ENCODE measurements at regions not wholly inside any gene's neighbourhood (a gene's known extent, or its start where the extent isn't known, plus 50 kb on each side); places are given as distances from the start of the nearest gene placed in this dataset.
"Not testable (repeated sequence)": the region's sequence is repeated elsewhere in the genome, so short reads cannot be mapped to it uniquely, and the experiment has no call there.

DNA sequence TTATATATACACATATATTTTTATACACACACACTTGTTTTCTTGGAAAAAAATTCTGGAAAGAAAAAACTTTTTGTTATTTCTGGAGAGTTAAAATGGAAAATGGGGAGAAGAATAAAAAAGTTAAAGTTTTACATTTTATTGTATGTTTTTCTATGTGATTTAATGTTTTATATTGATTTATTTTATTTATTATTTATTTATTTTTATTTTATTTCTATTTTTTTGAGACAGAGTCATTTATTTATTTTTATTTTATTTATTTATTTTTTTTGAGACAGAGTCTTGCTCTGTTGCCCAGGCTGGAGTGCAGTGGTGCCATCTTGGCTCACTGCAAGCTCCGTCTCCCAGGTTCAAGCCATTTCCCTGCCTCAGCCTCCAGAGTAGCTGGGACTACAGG lies 307.0 kb upstream of the FAM98A start:
- not testable (repeated sequence) for DNase-seq

DNA sequence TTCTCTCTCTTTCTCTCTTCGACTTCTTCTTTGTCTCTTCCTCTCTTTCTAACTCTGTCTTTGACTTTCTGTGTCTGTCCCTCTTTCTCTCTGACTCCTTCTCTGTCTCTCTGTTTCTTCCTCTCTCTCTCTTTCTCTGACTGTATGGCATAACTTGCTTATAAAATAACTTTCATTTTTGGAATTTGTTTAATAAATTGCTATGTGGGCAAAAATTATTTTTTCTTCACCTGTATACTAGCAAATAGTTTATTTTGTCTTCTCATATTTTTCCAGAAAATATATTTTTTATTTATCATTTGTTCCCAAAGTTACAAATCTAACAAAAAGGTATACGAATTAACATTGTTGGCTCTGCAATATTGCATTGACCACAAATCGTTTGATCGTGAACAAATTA lies 305.7 kb upstream of the FAM98A start:
- no peak for DNase-seq

DNA sequence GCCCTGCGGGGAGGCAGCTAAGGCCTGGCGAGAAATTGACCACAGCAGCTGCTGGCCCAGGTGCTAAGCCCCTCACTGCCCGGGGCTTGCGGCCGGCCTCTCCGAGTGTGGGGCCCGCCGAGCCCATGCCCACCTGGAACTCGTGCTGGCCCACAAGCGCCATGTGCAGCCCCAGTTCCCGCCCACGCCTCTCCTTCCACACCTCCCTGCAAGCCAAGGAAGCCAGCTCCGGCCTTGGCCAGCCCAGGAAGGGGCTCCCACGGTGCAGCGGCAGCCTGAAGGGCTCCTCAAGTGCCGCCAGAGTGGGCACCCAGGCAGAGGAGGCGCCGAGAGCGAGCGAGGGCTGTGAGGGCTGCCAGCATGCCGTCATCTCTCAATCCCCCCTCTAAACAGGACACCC lies 304.6 kb upstream of the FAM98A start:
- DNase-seq = no peak

DNA sequence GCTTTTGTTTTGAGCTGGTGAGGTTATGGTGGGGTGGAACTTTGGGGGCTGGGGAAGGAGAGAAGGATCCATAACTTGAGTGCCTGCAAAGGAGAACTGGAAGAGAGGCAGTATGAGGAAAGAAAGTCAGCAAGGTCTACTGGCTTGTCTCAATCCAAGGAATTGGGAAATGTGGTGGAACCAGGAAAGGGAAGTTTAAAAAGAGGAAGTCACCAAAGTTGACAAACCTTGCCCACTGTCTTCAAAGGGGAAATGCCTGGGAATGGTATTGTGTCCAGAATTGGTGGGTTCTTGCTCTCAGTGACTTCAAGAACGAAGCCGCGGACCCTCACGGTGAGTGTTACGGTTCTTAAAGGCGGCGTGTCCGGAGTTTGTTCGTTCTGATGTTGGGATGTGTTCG lies 304.1 kb upstream of the FAM98A start:
- DNase-seq = no peak

DNA sequence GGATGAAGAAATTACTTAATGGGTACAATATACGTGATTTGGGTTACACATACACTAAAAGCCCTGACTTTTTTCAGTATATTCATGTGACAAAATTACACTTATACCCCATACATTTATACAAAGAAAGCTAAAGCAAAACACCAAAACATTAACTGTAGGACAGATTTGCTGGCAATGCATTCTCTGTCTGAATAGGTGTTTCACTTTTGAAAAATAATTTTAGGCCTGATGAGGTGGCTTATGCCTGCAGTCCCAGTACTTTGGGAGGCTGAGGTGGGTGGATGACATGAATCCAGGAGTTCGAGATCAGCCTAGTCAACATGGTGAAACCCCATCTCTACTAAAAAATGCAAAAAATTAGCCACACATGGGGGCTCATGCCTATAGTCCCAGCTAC lies 301.5 kb upstream of the FAM98A start:
- DNase-seq = no peak

DNA sequence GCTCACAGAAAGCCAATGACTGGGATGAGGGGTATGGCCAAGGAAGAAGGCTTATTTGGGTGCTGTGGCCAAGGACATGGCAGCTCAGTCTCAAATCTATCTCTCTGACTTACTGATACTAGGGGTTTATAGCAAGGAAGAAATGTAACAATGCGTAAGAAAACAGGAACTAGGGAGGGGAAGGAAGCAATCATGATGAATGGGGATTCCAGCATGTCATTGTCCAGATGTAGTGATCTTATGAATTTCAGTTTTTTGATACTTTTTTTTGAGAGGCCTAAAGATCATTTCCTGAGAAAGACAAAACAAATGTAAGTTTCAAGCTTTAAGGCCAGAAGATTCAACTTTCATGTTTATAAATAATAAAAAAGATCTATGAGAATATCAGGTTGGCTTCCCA lies 298.6 kb upstream of the FAM98A start:
- no peak for DNase-seq

DNA sequence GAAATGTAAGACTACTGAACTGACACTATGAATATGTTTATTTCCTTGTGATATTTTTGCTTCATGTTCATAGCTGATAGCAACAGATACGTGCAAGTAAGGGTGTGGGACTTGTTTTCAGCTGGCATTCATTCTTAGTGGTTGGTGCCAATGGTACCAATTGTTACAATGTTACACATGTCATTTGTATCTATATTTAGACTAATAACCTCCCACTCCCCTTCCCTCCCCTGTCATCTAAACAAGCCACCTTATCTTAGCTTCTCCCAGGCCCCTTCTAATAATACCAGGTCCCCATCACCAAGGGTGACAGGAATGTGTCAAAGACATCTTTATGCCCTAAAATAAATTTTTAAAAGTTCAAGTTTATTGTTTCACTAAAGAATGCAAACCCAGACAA lies 294.7 kb upstream of the FAM98A start:
- DNase-seq = no peak

DNA sequence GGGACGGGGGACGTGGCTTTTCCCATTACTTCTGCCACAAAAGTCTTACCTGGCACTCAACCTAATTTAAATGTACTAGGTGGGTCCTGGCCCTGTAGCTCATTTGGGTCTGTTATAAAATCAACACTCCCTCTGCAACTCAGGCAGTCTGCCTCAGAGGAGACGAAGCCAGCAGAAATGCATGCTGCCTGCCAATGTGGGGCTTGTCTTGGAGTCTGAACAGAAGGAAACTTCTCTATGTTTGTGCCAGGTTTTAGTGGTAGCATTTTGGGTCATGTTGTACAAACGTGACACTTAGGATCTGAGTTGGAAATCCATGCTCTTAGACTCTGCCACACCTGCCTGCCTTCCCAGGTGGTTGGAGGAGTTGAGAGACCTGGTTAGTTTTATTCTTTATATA lies 292.5 kb upstream of the FAM98A start:
- no peak for DNase-seq

DNA sequence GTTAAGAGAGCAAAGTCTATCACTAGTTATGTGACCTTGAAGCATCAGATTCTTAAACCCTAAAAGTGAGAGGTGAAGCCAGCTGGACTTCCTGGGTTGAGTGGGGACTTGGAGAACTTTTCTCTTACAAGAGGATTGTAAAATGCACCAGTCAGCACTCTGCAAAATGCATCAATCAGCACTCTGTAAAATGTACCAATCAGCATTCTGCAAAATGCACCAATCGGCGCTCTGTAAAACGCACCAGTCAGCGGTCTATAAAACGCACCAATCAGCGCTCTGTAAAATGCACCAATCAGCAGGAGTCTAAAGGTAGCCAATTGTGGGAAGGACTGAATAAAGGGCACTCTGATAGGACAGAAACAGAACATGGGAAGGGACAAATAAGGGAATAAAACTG lies 291.6 kb upstream of the FAM98A start:
- DNase-seq = no peak

DNA sequence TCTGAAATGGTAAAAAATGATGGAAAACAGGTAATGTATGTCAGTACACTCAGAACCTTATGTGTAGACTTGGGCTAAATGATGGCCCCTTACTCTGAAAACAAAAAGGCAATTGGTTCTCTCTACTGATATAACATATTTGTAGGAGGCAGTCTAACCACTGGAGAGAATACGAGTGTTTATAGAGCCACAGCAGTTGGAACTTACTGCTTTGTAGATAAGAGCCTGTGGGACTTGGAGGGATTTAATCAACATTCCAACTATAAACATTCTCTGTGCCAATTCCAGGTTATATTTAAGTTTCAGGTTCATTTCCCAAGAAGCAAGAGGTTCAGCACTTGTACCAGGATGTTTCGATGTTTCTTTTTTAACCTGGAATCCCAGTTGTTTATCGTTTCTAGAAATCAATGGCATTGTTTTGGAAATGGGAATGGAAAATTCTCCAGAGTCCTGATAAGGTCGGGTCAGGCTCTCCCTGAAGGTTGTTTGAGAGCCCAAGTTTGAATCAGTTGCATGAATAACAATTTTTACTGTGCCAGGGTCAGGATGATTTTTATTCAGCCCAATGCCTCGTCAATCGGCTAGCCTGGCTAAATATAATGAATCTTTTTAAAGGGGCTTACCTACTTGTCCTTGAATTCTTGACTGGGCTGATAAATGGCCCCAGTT lies 278.4 kb upstream of the FAM98A start:
- DNase-seq = no peak

DNA sequence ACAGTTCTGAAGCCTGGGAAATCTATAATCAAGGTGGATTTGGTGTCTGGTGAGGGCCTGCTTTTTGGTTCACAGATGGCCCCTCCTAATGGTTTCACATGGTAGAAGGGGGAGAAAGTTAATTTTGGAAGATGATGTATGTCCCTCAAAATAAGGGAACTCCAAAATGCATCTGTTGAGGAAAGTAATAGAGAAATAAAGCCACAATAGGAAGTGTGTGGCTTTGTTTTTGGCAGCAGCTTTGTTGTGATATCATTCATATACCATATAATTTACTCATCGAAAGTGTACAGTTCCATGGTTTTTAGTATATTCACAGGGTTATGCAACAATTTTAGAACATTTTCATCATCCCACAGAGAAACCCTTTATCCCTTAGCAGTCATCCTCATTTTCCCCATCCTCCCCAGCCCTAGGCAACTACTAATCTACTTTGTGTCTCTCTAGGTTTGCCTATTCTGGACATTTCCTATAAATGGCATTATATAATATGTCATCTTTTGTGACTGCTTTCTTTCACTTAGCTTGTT lies 274.0 kb upstream of the FAM98A start:
- DNase-seq = no peak

DNA sequence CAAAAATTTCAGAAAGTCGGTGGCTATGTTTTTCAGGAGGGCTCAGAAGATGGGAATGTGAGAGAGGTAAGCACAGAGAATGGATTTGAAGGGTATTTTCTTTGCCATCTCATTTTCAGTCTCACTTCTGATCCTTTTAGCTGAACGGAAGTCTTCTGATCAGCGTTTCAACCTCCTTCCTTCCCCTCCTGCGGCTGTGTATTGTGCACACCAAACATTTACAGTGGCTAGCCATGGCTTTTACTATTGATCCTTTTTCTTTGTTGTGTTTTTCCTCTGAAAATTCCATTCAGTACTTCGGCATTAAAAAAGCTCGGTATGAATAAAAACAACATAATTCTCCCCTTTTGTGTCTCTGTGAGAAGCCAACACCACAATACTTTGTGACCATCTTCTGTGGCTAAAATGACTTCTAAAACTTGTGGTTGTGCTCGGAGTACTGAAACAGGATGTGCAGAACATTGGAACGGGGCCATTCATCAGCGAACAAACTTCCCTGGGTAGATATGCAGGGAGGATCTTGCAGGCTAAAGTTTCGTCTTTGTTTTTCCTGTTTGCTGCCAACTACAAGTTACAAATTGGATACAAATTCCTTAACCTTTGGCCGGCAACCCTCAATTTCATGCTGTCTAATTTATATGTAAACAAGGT lies 260.8 kb upstream of the FAM98A start:
- DNase-seq = no peak

DNA sequence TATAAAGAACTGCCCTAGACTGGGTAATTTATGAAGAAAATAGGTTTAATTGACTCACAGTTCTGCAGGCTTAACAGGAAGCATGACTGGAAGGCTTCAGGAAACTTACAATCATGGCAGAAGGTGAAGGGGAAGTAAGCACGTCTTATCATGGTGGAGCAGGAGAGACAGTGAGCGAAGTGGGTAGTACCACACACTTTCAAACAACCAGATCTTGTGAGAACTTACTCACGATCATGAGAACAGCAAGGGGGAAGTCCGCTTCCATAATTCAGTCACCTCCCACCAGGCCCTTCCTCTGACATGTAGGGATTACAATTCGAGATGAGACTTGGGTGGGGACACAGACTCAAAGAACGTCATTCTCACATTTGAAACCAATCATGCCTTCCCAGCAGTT lies 260.1 kb upstream of the FAM98A start:
- DNase-seq = no peak

DNA sequence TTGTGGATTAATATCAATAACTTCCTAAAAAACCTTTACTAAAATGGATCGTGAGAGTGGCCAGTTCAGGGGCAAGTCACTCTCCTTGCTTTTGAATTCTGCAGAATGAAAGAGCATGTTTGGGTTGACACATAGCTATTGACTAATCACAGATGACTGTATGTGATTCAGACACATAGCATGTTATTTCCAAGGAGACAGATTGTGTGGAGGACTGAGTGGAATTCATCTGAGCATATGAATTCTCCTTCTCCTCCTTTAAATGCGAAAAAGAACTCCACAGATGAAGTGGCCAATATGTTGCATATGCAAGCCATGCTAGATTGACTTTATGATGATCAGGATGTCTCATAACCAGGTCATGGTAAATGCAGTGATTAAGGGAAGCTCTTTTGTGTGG lies 249.4 kb upstream of the FAM98A start:
- DNase-seq = no peak

DNA sequence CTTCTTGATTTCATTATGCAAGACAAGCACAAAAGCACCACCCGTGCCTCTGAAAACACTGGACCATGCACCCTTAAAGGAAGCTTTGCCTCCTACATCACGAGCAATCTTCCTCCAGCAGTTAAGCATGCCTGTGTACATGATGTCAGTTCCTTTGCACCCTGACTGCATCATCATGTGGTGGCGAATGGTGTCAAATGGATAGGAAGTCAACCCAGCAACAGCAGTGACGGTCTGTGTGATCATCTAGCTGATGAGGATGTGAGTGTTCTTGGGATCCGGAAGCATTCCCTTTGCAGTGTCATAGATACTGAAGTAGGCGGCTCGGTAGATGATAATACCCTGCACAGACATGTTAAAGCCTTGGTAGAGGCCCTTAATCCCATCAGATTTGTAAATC lies 240.7 kb upstream of the FAM98A start:
- no peak for DNase-seq

DNA sequence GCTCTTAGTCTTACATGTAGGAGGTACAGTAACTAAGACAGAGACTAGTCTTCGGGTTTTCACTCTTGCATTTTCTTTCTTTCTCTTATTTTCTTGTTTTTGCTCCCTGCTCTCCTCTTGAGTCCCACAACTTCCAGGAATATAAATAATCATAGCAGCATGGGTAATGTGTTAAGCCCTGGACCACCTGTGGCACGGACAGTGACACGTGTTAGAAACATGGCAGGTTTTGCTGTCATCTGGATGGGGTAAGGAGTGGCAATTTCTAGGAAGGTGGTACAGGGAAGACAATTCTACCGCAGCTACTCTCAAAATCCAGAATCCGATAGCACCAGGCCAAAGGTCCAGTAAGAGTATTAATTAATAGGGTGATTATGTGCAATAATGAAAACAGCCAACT lies 237.5 kb upstream of the FAM98A start:
- DNase-seq = no peak

DNA sequence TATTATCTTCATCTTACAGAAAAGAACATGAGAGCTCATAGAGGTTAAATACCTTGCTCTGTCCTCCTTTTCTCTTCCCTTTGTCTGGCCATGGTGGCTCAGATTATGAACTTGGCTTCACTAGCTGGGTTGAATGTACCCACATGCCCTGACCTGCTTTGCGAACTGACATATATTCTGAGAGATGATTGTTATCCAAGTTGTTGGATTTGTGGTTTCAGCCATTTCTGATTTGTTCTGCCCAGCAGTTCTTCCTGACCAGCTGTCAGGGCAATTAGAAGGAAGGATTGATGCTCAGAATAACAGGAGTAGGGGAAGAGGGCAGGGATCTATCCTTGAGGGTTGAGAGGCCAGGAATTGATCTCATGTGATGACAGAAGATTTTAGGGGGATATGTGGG lies 236.8 kb upstream of the FAM98A start:
- DNase-seq = no peak

DNA sequence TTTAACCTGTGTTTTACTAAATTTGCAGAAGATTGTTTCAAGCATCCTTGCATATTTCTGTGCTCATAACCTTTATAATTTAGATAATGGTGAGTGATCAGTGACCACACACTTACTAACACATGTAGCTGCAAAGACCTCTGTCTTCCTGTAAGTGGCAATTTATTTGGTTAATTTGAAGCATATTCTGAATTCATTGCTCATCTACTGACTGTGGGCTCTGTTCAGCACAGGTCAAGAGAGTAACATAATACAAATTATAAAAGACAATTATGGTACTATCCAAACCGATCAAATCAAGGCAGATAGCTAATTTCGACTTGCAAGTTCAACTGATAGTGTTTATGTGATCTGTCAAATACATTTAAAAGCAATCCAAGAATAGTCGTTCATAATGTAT lies 223.9 kb upstream of the FAM98A start:
- no peak for DNase-seq

DNA sequence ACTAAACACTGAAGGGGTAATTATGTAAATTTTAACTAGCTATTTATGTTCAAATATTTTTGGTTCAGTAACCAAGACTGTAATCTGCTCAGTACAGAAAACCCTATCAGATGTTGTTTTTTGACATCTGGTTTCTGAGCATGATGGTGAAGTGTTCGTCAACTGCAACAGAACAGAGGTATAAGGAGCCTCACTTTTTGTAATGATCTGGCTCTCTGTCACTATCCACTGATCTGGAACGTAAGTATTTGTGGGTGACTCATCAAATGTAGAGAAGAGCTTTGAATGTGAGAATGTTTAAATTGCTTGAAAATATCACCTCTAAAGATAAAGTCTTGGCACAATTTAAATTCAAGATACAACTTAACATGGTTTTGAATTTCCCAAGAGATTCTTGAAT lies 213.6 kb upstream of the FAM98A start:
- no peak for DNase-seq

DNA sequence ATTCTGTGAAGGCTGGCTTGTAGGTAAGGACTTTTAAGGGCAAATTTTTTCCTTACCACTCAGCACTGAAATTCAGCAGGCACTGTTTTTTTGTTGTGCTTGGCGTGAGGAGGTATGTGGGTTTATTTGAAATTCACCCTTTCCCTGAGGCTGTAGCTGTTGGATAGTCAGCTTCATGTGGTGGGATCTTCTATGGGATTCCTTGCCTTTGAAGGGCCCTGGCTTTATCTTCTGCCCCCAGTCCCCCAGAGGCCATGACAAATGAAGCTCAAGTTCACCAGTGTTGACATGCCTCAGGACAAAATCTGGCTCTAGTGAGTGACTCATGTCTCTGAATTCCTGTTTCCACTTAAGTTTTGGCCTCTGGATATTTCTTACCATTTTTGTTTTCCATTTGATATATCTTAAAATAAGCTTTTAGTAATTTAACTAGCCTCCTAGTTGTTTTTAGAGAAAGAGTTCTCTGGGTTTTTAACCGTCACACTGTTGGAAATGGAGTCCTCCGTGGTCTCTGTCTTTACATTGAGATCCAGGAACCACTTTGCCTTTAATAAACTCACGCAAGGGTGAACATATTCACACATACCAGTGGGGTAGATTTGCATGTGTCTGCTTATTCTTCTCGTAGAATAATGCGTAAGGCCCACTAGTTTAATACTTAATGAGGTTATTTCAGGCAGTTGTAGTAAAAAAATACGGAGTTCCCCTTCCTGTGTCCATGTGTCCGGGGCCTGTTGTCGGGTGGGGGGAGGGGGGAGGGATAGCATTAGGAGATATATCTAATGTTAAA lies 211.1 kb upstream of the FAM98A start:
- no peak for DNase-seq

DNA sequence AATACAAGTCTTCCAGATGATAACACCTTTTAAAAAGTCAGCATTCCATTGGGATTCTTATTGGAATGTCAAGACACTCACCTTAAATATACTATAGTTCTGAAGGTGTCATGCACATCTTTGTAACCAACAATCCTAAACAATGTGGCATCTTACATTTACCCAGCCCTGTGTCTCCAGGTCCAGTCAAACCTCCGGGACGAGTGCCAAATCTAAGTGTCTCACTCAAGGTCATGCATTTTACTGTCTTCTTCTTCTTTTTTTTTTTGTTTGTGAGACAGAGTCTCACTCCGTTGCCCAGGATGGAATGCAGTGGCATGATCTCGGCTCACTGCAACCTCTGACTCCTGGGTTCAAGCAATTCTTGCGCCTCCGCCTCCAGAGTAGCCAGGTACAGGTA lies 206.9 kb upstream of the FAM98A start:
- DNase-seq = no peak

DNA sequence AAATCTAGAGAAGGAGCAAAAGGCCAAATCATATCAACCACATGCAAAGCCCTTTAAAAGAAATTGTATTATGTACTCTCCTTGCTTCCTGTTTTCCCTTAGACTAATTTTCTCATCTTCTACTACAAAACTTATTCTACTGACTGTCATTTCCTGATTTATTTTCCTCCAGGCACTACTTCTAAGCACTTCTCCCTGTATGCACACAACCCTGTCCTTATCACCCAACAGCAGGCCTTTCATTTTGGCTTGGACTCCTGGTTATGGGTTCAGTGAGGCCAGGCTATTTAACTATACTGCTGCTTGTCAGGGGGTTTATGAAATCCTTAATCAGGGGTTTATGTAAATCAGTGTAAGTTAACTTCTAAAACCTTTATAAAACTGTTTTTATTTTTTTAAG lies 205.1 kb upstream of the FAM98A start:
- DNase-seq = no peak

DNA sequence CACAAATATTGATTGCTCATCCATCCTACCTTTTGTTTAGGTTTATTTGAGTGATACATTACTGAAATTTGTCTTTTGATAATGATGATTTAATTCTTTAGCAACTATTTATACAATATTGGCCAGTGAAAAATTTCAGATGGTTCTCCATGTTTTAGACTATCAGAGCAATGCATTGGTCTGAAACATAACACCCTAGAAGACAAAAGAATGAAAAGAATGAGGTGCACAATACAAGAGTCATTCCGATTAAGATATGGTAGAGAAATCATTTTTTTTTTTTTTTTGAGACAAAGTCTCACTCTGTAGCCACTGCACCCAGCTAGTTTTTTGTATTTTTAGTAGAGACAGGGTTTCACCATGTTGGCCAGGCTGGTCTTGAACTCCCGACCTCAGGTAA lies 197.4 kb upstream of the FAM98A start:
- no peak for DNase-seq

DNA sequence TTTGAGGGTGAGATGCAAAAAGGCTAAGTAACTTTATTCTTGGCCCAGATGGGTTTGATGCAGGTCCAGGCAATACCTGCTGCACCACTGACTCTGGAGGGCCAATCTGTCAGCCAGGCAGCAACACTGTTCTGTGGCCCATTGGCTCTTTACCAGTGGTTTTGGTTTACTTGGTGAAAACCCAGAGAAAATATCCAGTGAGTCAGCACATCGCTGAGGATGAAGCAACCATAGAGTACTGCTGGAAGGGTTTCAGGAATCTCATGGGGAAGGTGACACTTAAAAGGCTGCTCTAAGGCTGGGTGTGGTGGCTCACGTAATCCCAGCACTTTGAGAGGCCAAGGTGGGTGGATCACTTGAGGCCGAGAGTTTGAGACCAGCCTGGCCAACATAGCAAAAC lies 192.5 kb upstream of the FAM98A start:
- no peak for DNase-seq

All from NCI-H345 (cell line).